Endothelial cell of umbilical vein (primary cell): ENCODE measurements at regions not wholly inside any gene's neighbourhood (a gene's known extent, or its start where the extent isn't known, plus 50 kb on each side); places are given as distances from the start of the nearest gene placed in this dataset.

Experiments
- EZH2 ChIP-seq: IDR thresholded peaks from 2 replicates; pipeline ENCODE4 v1.6.1; 2012; ENCODE audit warnings: borderline replicate concordance, low read depth, mild to moderate bottlenecking, moderate library complexity, low read length, inconsistent platforms; ENCODE audit not compliant: severe bottlenecking
- GATA2 ChIP-seq: IDR thresholded peaks from 2 replicates; pipeline ENCODE4 v1.7.0; 2011; ENCODE audit warnings: low read depth, mild to moderate bottlenecking, moderate library complexity, mixed read lengths, low read length; ENCODE audit not compliant: insufficient read length, insufficient read depth
- MYC ChIP-seq: IDR thresholded peaks from one replicate; pipeline ENCODE4 v1.6.1; 2011; ENCODE audit warnings: mild to moderate bottlenecking, low read depth, low read length
- POLR2A ChIP-seq: IDR thresholded peaks from 2 replicates; pipeline ENCODE4 v1.6.1; 2012; ENCODE audit warnings: low read depth, mild to moderate bottlenecking, control low read depth, low read length
- POLR2AphosphoS5 ChIP-seq: IDR thresholded peaks from 2 replicates; pipeline ENCODE4 v1.6.1; 2012; ENCODE audit warnings: low read depth, mild to moderate bottlenecking, control low read depth, low read length, moderate library complexity; ENCODE audit not compliant: insufficient read depth
- TF ChIP-seq, protein P1 (sequence below), 2 donors: IDR thresholded peaks; 1 replicate in 1 of 2; 2 replicates in 1 of 2; pipeline ENCODE4 v1.5.1; 2011; ENCODE audit warnings: low read length in 2 of 2, mild to moderate bottlenecking in 2 of 2, moderate library complexity in 2 of 2, control low read depth in 1 of 2, inconsistent platforms in 1 of 2, low read depth in 1 of 2; ENCODE audit not compliant: insufficient read depth in 1 of 2; ENCODE audit errors: extremely low read depth in 1 of 2
- TF ChIP-seq, protein P2 (sequence below): IDR thresholded peaks from 2 replicates; pipeline ENCODE4 v1.6.1; 2011; ENCODE audit not compliant: insufficient read depth, insufficient read length

DNA sequence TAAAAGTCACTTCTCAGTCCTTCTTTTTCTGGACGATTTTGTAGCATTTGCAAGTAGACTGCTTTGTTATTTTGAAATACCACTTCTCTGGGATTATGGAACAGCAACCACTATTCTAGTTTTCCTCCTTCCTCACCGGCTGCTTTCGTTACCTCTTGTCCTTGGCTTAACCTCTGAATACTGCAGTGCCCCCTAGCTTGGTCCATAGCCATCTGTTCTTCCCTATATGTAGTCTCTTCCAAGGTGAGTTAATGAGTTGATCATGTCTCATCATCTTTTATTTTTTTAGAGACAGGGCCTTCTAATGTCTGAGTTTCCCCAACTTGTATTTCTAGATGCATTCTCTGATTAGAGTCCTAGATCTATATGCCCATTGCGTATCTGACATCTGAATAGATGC lies 694.3 kb downstream of the NTRK3 start:
- no peak for TF ChIP-seq EZH2
- TF ChIP-seq POLR2A: no peak
- no peak for TF ChIP-seq POLR2AphosphoS5
- TF ChIP-seq, protein P1, sequence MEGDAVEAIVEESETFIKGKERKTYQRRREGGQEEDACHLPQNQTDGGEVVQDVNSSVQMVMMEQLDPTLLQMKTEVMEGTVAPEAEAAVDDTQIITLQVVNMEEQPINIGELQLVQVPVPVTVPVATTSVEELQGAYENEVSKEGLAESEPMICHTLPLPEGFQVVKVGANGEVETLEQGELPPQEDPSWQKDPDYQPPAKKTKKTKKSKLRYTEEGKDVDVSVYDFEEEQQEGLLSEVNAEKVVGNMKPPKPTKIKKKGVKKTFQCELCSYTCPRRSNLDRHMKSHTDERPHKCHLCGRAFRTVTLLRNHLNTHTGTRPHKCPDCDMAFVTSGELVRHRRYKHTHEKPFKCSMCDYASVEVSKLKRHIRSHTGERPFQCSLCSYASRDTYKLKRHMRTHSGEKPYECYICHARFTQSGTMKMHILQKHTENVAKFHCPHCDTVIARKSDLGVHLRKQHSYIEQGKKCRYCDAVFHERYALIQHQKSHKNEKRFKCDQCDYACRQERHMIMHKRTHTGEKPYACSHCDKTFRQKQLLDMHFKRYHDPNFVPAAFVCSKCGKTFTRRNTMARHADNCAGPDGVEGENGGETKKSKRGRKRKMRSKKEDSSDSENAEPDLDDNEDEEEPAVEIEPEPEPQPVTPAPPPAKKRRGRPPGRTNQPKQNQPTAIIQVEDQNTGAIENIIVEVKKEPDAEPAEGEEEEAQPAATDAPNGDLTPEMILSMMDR (IDR thresholded peaks at IDR 0.05; ENCODE audit: extremely low read depth in 1 of 2, insufficient read depth in 1 of 2, low read depth in 1 of 2, low read length in 2 of 2): no peak
- TF ChIP-seq, protein P2, sequence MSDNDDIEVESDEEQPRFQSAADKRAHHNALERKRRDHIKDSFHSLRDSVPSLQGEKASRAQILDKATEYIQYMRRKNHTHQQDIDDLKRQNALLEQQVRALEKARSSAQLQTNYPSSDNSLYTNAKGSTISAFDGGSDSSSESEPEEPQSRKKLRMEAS: no peak
- no peak for TF ChIP-seq MYC
- TF ChIP-seq GATA2: no peak
